ENCODE measurements at regions not wholly inside any gene's neighbourhood (a gene's known extent, or its start where the extent isn't known, plus 50 kb on each side); places are given as distances from the start of the nearest gene placed in this dataset.

GRCh38 chr2:155825876-155826275 is 506.6 kb downstream of the NR4A2 start:
- H3K4me2 ChIP-seq (replicated peaks; ENCODE audit: low read depth, low read length, poor library complexity, severe bottlenecking), result no peak overlapping the region
- H3K27ac ChIP-seq (ENCODE audit: low read length in 2 of 2), result no peak overlapping the region
- no peaks in the 10 kb centered on the region for H4K20me1 ChIP-seq (ENCODE audit: control insufficient read depth, insufficient read depth, low read length, poor library complexity, severe bottlenecking)
- no peak for DNase-seq
- no peak for TF ChIP-seq CTCF (IDR thresholded peaks at IDR 0.05)
- TF ChIP-seq EZH2 (IDR thresholded peaks at IDR 0.05; ENCODE audit: borderline replicate concordance, insufficient read depth, low read depth, low read length, poor library complexity, severe bottlenecking), result no peak
- POLR2A ChIA-PET, result no interaction called here
- no CpG with 5 or more reads among the region's 2 CpGs for WGBS (ENCODE audit: insufficient coverage)
- no peak overlapping the region for H3K4me3 Mint-ChIP-seq
- intact Hi-C loops (cut with micrococcal nuclease), result no loop called here
- no peaks in the 10 kb centered on the region for H3K27me3 Mint-ChIP-seq
- H3K79me2 ChIP-seq (ENCODE audit: control insufficient read depth, insufficient read depth, low read length), result no peaks in the 10 kb centered on the region
- no peak overlapping the region for H2AFZ ChIP-seq (ENCODE audit: insufficient read depth, low read depth, low read length, poor library complexity, severe bottlenecking)
- no peaks in the 10 kb centered on the region for H3K9me3 ChIP-seq (ENCODE audit: control extremely low read depth in 1 of 3, control insufficient read depth in 2 of 3, insufficient read depth in 1 of 3, low read length in 2 of 3)
- ATAC-seq (ENCODE audit: low read depth), result no peak
- H3K9me3 Mint-ChIP-seq (ENCODE audit: insufficient read depth), result peaks cover 4% of the 10 kb centered on the region
- H3K4me1 ChIP-seq (ENCODE audit: control insufficient read depth in 2 of 2, insufficient read depth in 2 of 2, low read length in 2 of 2), result no peaks in the 10 kb centered on the region
- CTCF ChIA-PET, result no interaction called here
- no peaks in the 10 kb centered on the region for H3K4me1 Mint-ChIP-seq
- no peak overlapping the region for H3K4me3 ChIP-seq (ENCODE audit: control extremely low read depth in 1 of 5, extremely low read depth in 1 of 5, insufficient read depth in 1 of 5, low read depth in 2 of 5, low read length in 4 of 5)
- no peaks in the 10 kb centered on the region for H3K27me3 ChIP-seq (replicated peaks in 1 of 4; ENCODE audit: control extremely low read depth in 1 of 4, control insufficient read depth in 3 of 4, insufficient read depth in 4 of 4, low read length in 3 of 4)
- no peaks in the 10 kb centered on the region for H3K36me3 ChIP-seq (replicated peaks in 1 of 2; ENCODE audit: control extremely low read depth in 1 of 2, control insufficient read depth in 1 of 2, extremely low read depth in 1 of 2, insufficient read depth in 2 of 2, low read length in 1 of 2)
- H3K27ac Mint-ChIP-seq, result no peak overlapping the region
- H3K9ac ChIP-seq (ENCODE audit: low read length), result no peak overlapping the region

DNA sequence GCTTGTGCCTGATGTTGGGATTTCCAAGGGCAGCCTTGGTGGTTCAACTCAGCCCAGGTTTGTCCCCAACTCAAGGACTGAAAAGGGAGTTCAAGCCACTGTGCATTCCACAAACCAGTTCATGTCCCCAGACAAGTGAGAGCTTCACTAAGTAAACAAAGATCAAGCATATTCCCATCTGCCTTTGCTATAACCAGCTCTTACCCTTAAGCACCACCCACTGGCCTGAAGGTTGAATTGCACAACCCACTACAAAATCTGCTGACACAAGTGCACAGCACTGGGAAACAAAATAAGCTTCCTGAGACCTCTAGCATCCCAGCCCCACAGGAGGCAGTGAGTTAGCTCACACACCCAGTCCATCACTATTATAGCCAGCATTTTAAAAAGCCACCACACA is 516.7 kb downstream of the NR4A2 start:
- ATAC-seq (ENCODE audit: low read depth) (no peak), DNase-seq (no peak)
- Histone ChIP-seq H3K4me1 (ENCODE audit: control insufficient read depth in 2 of 2, insufficient read depth in 2 of 2, low read length in 2 of 2) (no peaks in the 10 kb centered on the region), H3K9me3 (ENCODE audit: control extremely low read depth in 1 of 3, control insufficient read depth in 2 of 3, insufficient read depth in 1 of 3, low read length in 2 of 3) (peaks cover 0 to 21% (median 4%) of the 10 kb centered on the region in 3 donors), H4K20me1 (ENCODE audit: control insufficient read depth, insufficient read depth, low read length, poor library complexity, severe bottlenecking) (no peaks in the 10 kb centered on the region), H3K4me3 (ENCODE audit: control extremely low read depth in 1 of 5, extremely low read depth in 1 of 5, insufficient read depth in 1 of 5, low read depth in 2 of 5, low read length in 4 of 5) (no peak overlapping the region), H3K27ac (ENCODE audit: low read length in 2 of 2) (no peak overlapping the region), H2AFZ (ENCODE audit: insufficient read depth, low read depth, low read length, poor library complexity, severe bottlenecking) (no peak overlapping the region), H3K79me2 (ENCODE audit: control insufficient read depth, insufficient read depth, low read length) (no peaks in the 10 kb centered on the region), H3K36me3 (replicated peaks in 1 of 2; ENCODE audit: control extremely low read depth in 1 of 2, control insufficient read depth in 1 of 2, extremely low read depth in 1 of 2, insufficient read depth in 2 of 2, low read length in 1 of 2) (no peaks in the 10 kb centered on the region), H3K27me3 (replicated peaks in 1 of 4; ENCODE audit: control extremely low read depth in 1 of 4, control insufficient read depth in 3 of 4, insufficient read depth in 4 of 4, low read length in 3 of 4) (no peaks in the 10 kb centered on the region), H3K4me2 (replicated peaks; ENCODE audit: low read depth, low read length, poor library complexity, severe bottlenecking) (no peak overlapping the region), H3K9ac (ENCODE audit: low read length) (no peak overlapping the region)
- Mint-ChIP-seq H3K27me3 (no peaks in the 10 kb centered on the region), H3K4me3 (no peak overlapping the region), H3K9me3 (ENCODE audit: insufficient read depth) (no peaks in the 10 kb centered on the region), H3K27ac (no peak overlapping the region), H3K4me1 (no peaks in the 10 kb centered on the region)
- intact Hi-C loops (cut with micrococcal nuclease), result no loop called here
- no peak for TF ChIP-seq CTCF (IDR thresholded peaks at IDR 0.05)
- TF ChIP-seq EZH2 (IDR thresholded peaks at IDR 0.05; ENCODE audit: borderline replicate concordance, insufficient read depth, low read depth, low read length, poor library complexity, severe bottlenecking), result no peak
- ChIA-PET POLR2A (no interaction called here), CTCF (no interaction called here)

Data from B cell (primary cell).